Neural progenitor cell (in vitro differentiated cells): ENCODE measurements at regions not wholly inside any gene's neighbourhood (a gene's known extent, or its start where the extent isn't known, plus 50 kb on each side); places are given as distances from the start of the nearest gene placed in this dataset.

ENCODE experiments used
- EZH2 ChIP-seq: fragments of 200-600 bp; sonication (generic); IDR thresholded peaks from 2 replicates; pipeline ENCODE4 v1.6.1; 2017; ENCODE audit warnings: antibody characterized with exemption, mild to moderate bottlenecking, moderate library complexity
- EZH2phosphoT487 ChIP-seq: fragments of 200-600 bp; sonication (generic); IDR thresholded peaks from 2 replicates; pipeline ENCODE4 v1.6.1; 2017; ENCODE audit warnings: antibody characterized with exemption
- TF ChIP-seq, protein P1 (sequence below): fragments of 200-600 bp; sonication (generic); IDR thresholded peaks from 2 replicates; pipeline ENCODE4 v1.5.1; 2017; ENCODE audit warnings: antibody characterized with exemption, mild to moderate bottlenecking

- no peak for TF ChIP-seq EZH2phosphoT487
- TF ChIP-seq, protein P1, sequence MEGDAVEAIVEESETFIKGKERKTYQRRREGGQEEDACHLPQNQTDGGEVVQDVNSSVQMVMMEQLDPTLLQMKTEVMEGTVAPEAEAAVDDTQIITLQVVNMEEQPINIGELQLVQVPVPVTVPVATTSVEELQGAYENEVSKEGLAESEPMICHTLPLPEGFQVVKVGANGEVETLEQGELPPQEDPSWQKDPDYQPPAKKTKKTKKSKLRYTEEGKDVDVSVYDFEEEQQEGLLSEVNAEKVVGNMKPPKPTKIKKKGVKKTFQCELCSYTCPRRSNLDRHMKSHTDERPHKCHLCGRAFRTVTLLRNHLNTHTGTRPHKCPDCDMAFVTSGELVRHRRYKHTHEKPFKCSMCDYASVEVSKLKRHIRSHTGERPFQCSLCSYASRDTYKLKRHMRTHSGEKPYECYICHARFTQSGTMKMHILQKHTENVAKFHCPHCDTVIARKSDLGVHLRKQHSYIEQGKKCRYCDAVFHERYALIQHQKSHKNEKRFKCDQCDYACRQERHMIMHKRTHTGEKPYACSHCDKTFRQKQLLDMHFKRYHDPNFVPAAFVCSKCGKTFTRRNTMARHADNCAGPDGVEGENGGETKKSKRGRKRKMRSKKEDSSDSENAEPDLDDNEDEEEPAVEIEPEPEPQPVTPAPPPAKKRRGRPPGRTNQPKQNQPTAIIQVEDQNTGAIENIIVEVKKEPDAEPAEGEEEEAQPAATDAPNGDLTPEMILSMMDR, result no peak
- no peak for TF ChIP-seq EZH2
Measured at GRCh38 chrX:148371291-148371690, 129.1 kb upstream of the AFF2 start.
